Psoas muscle (tissue), 7 donors: ENCODE measurements at regions not wholly inside any gene's neighbourhood (a gene's known extent, or its start where the extent isn't known, plus 50 kb on each side); places are given as distances from the start of the nearest gene placed in this dataset.

Experiments
- ATAC-seq, 4 donors: fragments of 200-7000 bp; cut with Tn5 transposase; one replicate each; pipeline ENCODE4 v1.9.1; 2020; ENCODE audit warnings: moderate library complexity in 3 of 4, mild to moderate bottlenecking in 2 of 4
- DNase-seq, 2 donors: peaks; one replicate each; pipeline ENCODE4 v3.0.0-alpha.2; 2020
- H3K27ac ChIP-seq: fragments of 200-600 bp; one replicate; pipeline ENCODE4 v1.8.0; 2022
- H3K27me3 ChIP-seq, 3 donors: fragments of 200-600 bp in 1 of 3; one replicate each; pipeline versions ENCODE4 v1.6.1 to v1.8.0; 2013 to 2022; ENCODE audit warnings: low read length in 2 of 3, mild to moderate bottlenecking in 2 of 3, moderate library complexity in 1 of 3; ENCODE audit not compliant: insufficient read depth in 3 of 3
- H3K36me3 ChIP-seq, 2 donors: fragments of 200-600 bp in 1 of 2; one replicate each; pipeline versions ENCODE4 v1.6.1 to v1.8.0; 2013 to 2022; ENCODE audit warnings: low read depth in 1 of 2, mild to moderate bottlenecking in 1 of 2, moderate library complexity in 1 of 2; ENCODE audit not compliant: insufficient read depth in 1 of 2
- H3K4me1 ChIP-seq: fragments of 200-600 bp; one replicate; pipeline ENCODE4 v1.8.0; 2022
- H3K4me3 ChIP-seq: fragments of 200-600 bp; one replicate; pipeline ENCODE4 v1.8.0; 2022; ENCODE audit warnings: mild to moderate bottlenecking
- H3K9me3 ChIP-seq: fragments of 200-600 bp; one replicate; pipeline ENCODE4 v1.8.0; 2022
- CTCF ChIP-seq: fragments of 200-600 bp; IDR thresholded peaks from one replicate; pipeline ENCODE4 v1.8.0; 2022; ENCODE audit warnings: antibody characterized with exemption
- WGBS, 3 donors: extraction: QIAGEN DNeasy Blood & Tissue Kit; methylation state at CpG; one replicate each; pipeline versions ENCODE4 v1.1.6 to v1.1.7; 2013; 5-methylcytosine and 5-hydroxymethylcytosine counted together
- intact Hi-C, 2 donors: fragments of 100-400 bp; cut with DNase I; formaldehyde crosslinking; loops; one replicate each; pipeline versions ENCODE4 v1.11.0 to v1.14.2; 2022
- donor health status: healthy with polysubstance abuse.
- donor health status: DM: no; HTN: no; CAD: no; lungs with moderate emphysema.
- donor health status: Bipolar disorder and iron deficiency.
- donor health status: healthy.
- donor health status: DM: yes; HTN: yes; CAD: no.
- donor health status: DM: no; HTN: no; CAD: no.
- donor health status: DM: yes; HTN: yes; CAD: no.

- no peak for ATAC-seq
- WGBS, 3 donors = 79 to 87% (median 85%) methylated on average over 1 of the region's 1 CpG
Observed at GRCh38 chr10:30256084-30256483, 93.0 kb downstream of the MTPAP start.

GRCh38 chr10:30254926-30255325 lies 94.2 kb downstream of the MTPAP start:
- TF ChIP-seq CTCF = no peak
- peaks cover 14% of the 10 kb centered on the region for H3K9me3 ChIP-seq
- H3K27me3 ChIP-seq = peaks cover 0 to 2% (median 0%) of the 10 kb centered on the region in 3 donors
- H3K36me3 ChIP-seq = no peaks in the 10 kb centered on the region
- no peaks in the 10 kb centered on the region for H3K4me1 ChIP-seq
- DNase-seq (no peak), ATAC-seq (no peak)
- H3K27ac ChIP-seq = no peak overlapping the region
- WGBS, 3 donors = 36 to 56% (median 45%) methylated on average over 1 of the region's 1 CpG
- H3K4me3 ChIP-seq = no peak overlapping the region
- intact Hi-C loops = no loop called here

More at GRCh38 chr10:30256084-30256483, 93.0 kb downstream of the MTPAP start:
- no peak for TF ChIP-seq CTCF
- intact Hi-C loops = no loop called here
- H3K27me3 ChIP-seq = peaks cover 0 to 2% (median 0%) of the 10 kb centered on the region in 3 donors
- no peaks in the 10 kb centered on the region for H3K36me3 ChIP-seq
- H3K4me1 ChIP-seq = no peaks in the 10 kb centered on the region
- no peak overlapping the region for H3K27ac ChIP-seq
- H3K9me3 ChIP-seq = peaks cover 14% of the 10 kb centered on the region
- no peak for DNase-seq
- H3K4me3 ChIP-seq = no peak overlapping the region

- no peaks in the 10 kb centered on the region for H3K4me1 ChIP-seq
- WGBS, 3 donors = 78 to 94% (median 91%) methylated on average over 4 of the region's 4 CpGs
- no peak overlapping the region for H3K27ac ChIP-seq
- H3K9me3 ChIP-seq = peaks cover 3% of the 10 kb centered on the region
- DNase-seq (no peak), ATAC-seq (no peak)
- intact Hi-C loops = no loop called here
- H3K27me3 ChIP-seq = no peaks in the 10 kb centered on the region
- no peaks in the 10 kb centered on the region for H3K36me3 ChIP-seq
- no peak overlapping the region for H3K4me3 ChIP-seq
- no peak for TF ChIP-seq CTCF
Observed at GRCh38 chr10:30248728-30249127, 100.3 kb downstream of the MTPAP start.

- ATAC-seq = no peak
- WGBS, 3 donors = 93 to 97% (median 94%) methylated on average over 4 of the region's 4 CpGs
Observed at GRCh38 chr10:30247704-30248103, 101.4 kb downstream of the MTPAP start.

More at GRCh38 chr10:30247704-30248103, 101.4 kb downstream of the MTPAP start:
- DNase-seq = no peak
- no peak for TF ChIP-seq CTCF
- no peaks in the 10 kb centered on the region for H3K27me3 ChIP-seq
- no peaks in the 10 kb centered on the region for H3K36me3 ChIP-seq
- H3K4me3 ChIP-seq = no peak overlapping the region
- H3K27ac ChIP-seq = no peak overlapping the region
- no peaks in the 10 kb centered on the region for H3K9me3 ChIP-seq
- no peaks in the 10 kb centered on the region for H3K4me1 ChIP-seq
- intact Hi-C loops = no loop called here
